Astrocyte (in vitro differentiated cells and primary cell): ENCODE measurements at regions not wholly inside any gene's neighbourhood (a gene's known extent, or its start where the extent isn't known, plus 50 kb on each side); places are given as distances from the start of the nearest gene placed in this dataset.

Experiments used
- DNase-seq: peaks from one replicate; pipeline ENCODE4 v3.0.0-alpha.2; 2010; ENCODE audit warnings: low read depth
- FAIRE-seq: peaks from 2 replicates; lab custom pipeline; 2011; peaks lifted over from hg19 to GRCh38; lab: Jason Lieb, UNC
- H2AFZ ChIP-seq: 2 replicates; pipeline ENCODE4 v1.6.0; 2012; ENCODE audit warnings: low read depth, low read length, inconsistent platforms
- H3K27ac ChIP-seq: 2 replicates; pipeline ENCODE4 v1.5.1; 2011; ENCODE audit warnings: low read depth, low read length, inconsistent platforms
- H3K27me3 ChIP-seq: 2 replicates; pipeline ENCODE4 v1.6.0; 2011; ENCODE audit warnings: low read length, inconsistent platforms; ENCODE audit not compliant: insufficient read depth
- H3K36me3 ChIP-seq: 2 replicates; pipeline ENCODE4 v1.5.1; 2011; ENCODE audit warnings: low read length, inconsistent platforms; ENCODE audit not compliant: insufficient read depth
- H3K4me1 ChIP-seq: 2 replicates; pipeline ENCODE4 v1.5.1; 2011; ENCODE audit warnings: low read length, inconsistent platforms; ENCODE audit not compliant: insufficient read depth
- H3K4me2 ChIP-seq: 2 replicates; pipeline ENCODE4 v1.6.0; 2012; ENCODE audit warnings: low read length, inconsistent platforms
- H3K4me3 ChIP-seq: 2 replicates; pipeline ENCODE4 v1.5.1; 2011; ENCODE audit warnings: low read depth, mild to moderate bottlenecking, low read length, inconsistent platforms; ENCODE audit not compliant: insufficient read depth
- H3K79me2 ChIP-seq: 2 replicates; pipeline ENCODE4 v1.6.0; 2012; ENCODE audit warnings: mild to moderate bottlenecking, low read length, inconsistent platforms; ENCODE audit not compliant: insufficient read depth
- H3K9ac ChIP-seq: 2 replicates; pipeline ENCODE4 v1.6.0; 2012; ENCODE audit warnings: mild to moderate bottlenecking, low read length, inconsistent platforms
- H3K9me3 ChIP-seq: 2 replicates; pipeline ENCODE4 v1.5.1; 2012; ENCODE audit warnings: low read depth, mild to moderate bottlenecking, low read length, inconsistent platforms; ENCODE audit not compliant: insufficient read depth
- H4K20me1 ChIP-seq: 2 replicates; pipeline ENCODE4 v1.6.0; 2012; ENCODE audit warnings: low read length, inconsistent platforms; ENCODE audit not compliant: insufficient read depth
- H3K27ac Mint-ChIP-seq: one replicate; pipeline ENCODE4 v1.8.0; 2021; ENCODE audit warnings: mild to moderate bottlenecking, mixed read lengths; ENCODE audit not compliant: unreplicated experiment
- H3K27me3 Mint-ChIP-seq: one replicate; pipeline ENCODE4 v1.8.0; 2021; ENCODE audit warnings: low read depth, mixed read lengths; ENCODE audit not compliant: unreplicated experiment
- H3K36me3 Mint-ChIP-seq: one replicate; pipeline ENCODE4 v1.8.0; 2021; ENCODE audit warnings: low read depth, mixed read lengths; ENCODE audit not compliant: unreplicated experiment
- H3K4me1 Mint-ChIP-seq: one replicate; pipeline ENCODE4 v1.8.0; 2021; ENCODE audit warnings: low read depth, mixed read lengths; ENCODE audit not compliant: unreplicated experiment
- H3K4me3 Mint-ChIP-seq: one replicate; pipeline ENCODE4 v1.8.0; 2021; ENCODE audit warnings: mild to moderate bottlenecking, moderate library complexity, mixed read lengths; ENCODE audit not compliant: unreplicated experiment
- H3K9me3 Mint-ChIP-seq: one replicate; pipeline ENCODE4 v1.8.0; 2021; ENCODE audit warnings: mild to moderate bottlenecking, mixed read lengths; ENCODE audit not compliant: unreplicated experiment
- CTCF ChIP-seq: IDR thresholded peaks from 2 replicates; pipeline ENCODE4 v1.5.1; 2011; ENCODE audit warnings: low read depth, mild to moderate bottlenecking, inconsistent platforms, low read length, moderate library complexity; ENCODE audit not compliant: insufficient read depth
- EZH2 ChIP-seq: IDR thresholded peaks from 2 replicates; pipeline ENCODE4 v1.6.1; 2012; ENCODE audit warnings: mild to moderate bottlenecking, low read length, inconsistent platforms; ENCODE audit not compliant: insufficient read depth

- no peaks in the 10 kb centered on the region for H3K36me3 Mint-ChIP-seq
- no peak overlapping the region for H2AFZ ChIP-seq
Observed at GRCh38 chr10:2826675-2827074, 240.7 kb upstream of the PFKP start.

GRCh38 chr10:2825841-2826240 is 241.5 kb upstream of the PFKP start:
- H3K79me2 ChIP-seq: no peaks in the 10 kb centered on the region
- H3K9me3 ChIP-seq: no peaks in the 10 kb centered on the region
- H3K9ac ChIP-seq: no peak overlapping the region
- no peaks in the 10 kb centered on the region for H3K4me1 ChIP-seq
- TF ChIP-seq EZH2 (no peak), CTCF (no peak)
- no peak overlapping the region for H3K27ac ChIP-seq
- H3K4me3 ChIP-seq: no peak overlapping the region
- no peaks in the 10 kb centered on the region for H3K27me3 ChIP-seq
- Mint-ChIP-seq H3K9me3 (peaks cover 5% of the 10 kb centered on the region), H3K4me1 (no peaks in the 10 kb centered on the region), H3K27ac (no peak overlapping the region), H3K4me3 (no peak overlapping the region), H3K27me3 (peaks cover 4% of the 10 kb centered on the region), H3K36me3 (no peaks in the 10 kb centered on the region)
- no peaks in the 10 kb centered on the region for H4K20me1 ChIP-seq
- H3K4me2 ChIP-seq: no peak overlapping the region
- FAIRE-seq: no peak
- no peak for DNase-seq
- no peaks in the 10 kb centered on the region for H3K36me3 ChIP-seq
- no peak overlapping the region for H2AFZ ChIP-seq

More at GRCh38 chr10:2826675-2827074, 240.7 kb upstream of the PFKP start:
- DNase-seq: no peak
- Histone ChIP-seq H3K4me2 (no peak overlapping the region), H3K27ac (no peak overlapping the region), H4K20me1 (no peaks in the 10 kb centered on the region), H3K9me3 (no peaks in the 10 kb centered on the region), H3K27me3 (no peaks in the 10 kb centered on the region), H3K36me3 (no peaks in the 10 kb centered on the region), H3K4me3 (no peak overlapping the region), H3K4me1 (no peaks in the 10 kb centered on the region), H3K9ac (no peak overlapping the region), H3K79me2 (no peaks in the 10 kb centered on the region)
- Mint-ChIP-seq H3K9me3 (peaks cover 5% of the 10 kb centered on the region), H3K4me1 (no peaks in the 10 kb centered on the region), H3K27ac (no peak overlapping the region), H3K27me3 (peaks cover 11% of the 10 kb centered on the region), H3K4me3 (no peak overlapping the region)
- TF ChIP-seq CTCF (no peak), EZH2 (no peak)
- no peak for FAIRE-seq

- H3K36me3 Mint-ChIP-seq: no peaks in the 10 kb centered on the region
- H3K4me3 ChIP-seq: no peak overlapping the region
- H3K9me3 Mint-ChIP-seq: peaks cover 2% of the 10 kb centered on the region
- FAIRE-seq (no peak), DNase-seq (peak; percentile 8)
- peaks cover 21% of the 10 kb centered on the region for H3K27me3 Mint-ChIP-seq
- H4K20me1 ChIP-seq: no peaks in the 10 kb centered on the region
- no peaks in the 10 kb centered on the region for H3K4me1 Mint-ChIP-seq
- no peak overlapping the region for H2AFZ ChIP-seq
- no peaks in the 10 kb centered on the region for H3K4me1 ChIP-seq
- H3K9me3 ChIP-seq: no peaks in the 10 kb centered on the region
- no peak overlapping the region for H3K27ac Mint-ChIP-seq
- no peak overlapping the region for H3K27ac ChIP-seq
- H3K27me3 ChIP-seq: no peaks in the 10 kb centered on the region
- H3K36me3 ChIP-seq: no peaks in the 10 kb centered on the region
- H3K79me2 ChIP-seq: no peaks in the 10 kb centered on the region
- H3K9ac ChIP-seq: no peak overlapping the region
- no peak overlapping the region for H3K4me2 ChIP-seq
- H3K4me3 Mint-ChIP-seq: no peak overlapping the region
- no peak for TF ChIP-seq EZH2
- TF ChIP-seq CTCF: no peak
Observed at GRCh38 chr10:2817940-2818636, 249.3 kb upstream of the PFKP start.
